ENCODE measurements at regions not wholly inside any gene's neighbourhood (a gene's known extent, or its start where the extent isn't known, plus 50 kb on each side); places are given as distances from the start of the nearest gene placed in this dataset.
"Not testable (repeated sequence)": the region's sequence is repeated elsewhere in the genome, so short reads cannot be mapped to it uniquely, and the experiment has no call there.

- no peak for DNase-seq (ENCODE audit: low spot score)
- TF ChIP-seq CTCF (IDR thresholded peaks at IDR 0.05; ENCODE audit: extremely low read depth, missing control alignments): no peak
Measured at GRCh38 chr13:110045919-110046318, 259.5 kb upstream of the IRS2 start.

GRCh38 chr13:110045202-110045601 lies 258.8 kb upstream of the IRS2 start:
- no peak for TF ChIP-seq CTCF (IDR thresholded peaks at IDR 0.05; ENCODE audit: extremely low read depth, missing control alignments)
- no peak for DNase-seq (ENCODE audit: low spot score)

- TF ChIP-seq CTCF (IDR thresholded peaks at IDR 0.05; ENCODE audit: extremely low read depth, missing control alignments): no peak
- DNase-seq (ENCODE audit: low spot score): no peak
Measured at GRCh38 chr13:110044551-110045111, 258.2 kb upstream of the IRS2 start.

- no peak for DNase-seq (ENCODE audit: low spot score)
Measured at GRCh38 chr13:110042253-110042950, 256.0 kb upstream of the IRS2 start.

GRCh38 chr13:110041638-110042037 lies 255.3 kb upstream of the IRS2 start:
- not testable (repeated sequence) for DNase-seq (ENCODE audit: low spot score)

More at GRCh38 chr13:110042253-110042950, 256.0 kb upstream of the IRS2 start:
- no peak for TF ChIP-seq CTCF (IDR thresholded peaks at IDR 0.05; ENCODE audit: extremely low read depth, missing control alignments)

- TF ChIP-seq CTCF (IDR thresholded peaks at IDR 0.05; ENCODE audit: extremely low read depth, missing control alignments): no peak
- no peak for DNase-seq (ENCODE audit: low spot score)
Measured at GRCh38 chr13:110037925-110038573, 251.7 kb upstream of the IRS2 start.

GRCh38 chr13:110036060-110036459 lies 249.7 kb upstream of the IRS2 start:
- no peak for DNase-seq (ENCODE audit: low spot score)
- no peak for TF ChIP-seq CTCF (IDR thresholded peaks at IDR 0.05; ENCODE audit: extremely low read depth, missing control alignments)
